Right ventricle myocardium superior (tissue), 1 donor: ENCODE measurements at regions not wholly inside any gene's neighbourhood (a gene's known extent, or its start where the extent isn't known, plus 50 kb on each side); places are given as distances from the start of the nearest gene placed in this dataset.
"Not testable (repeated sequence)": the region's sequence is repeated elsewhere in the genome, so short reads cannot be mapped to it uniquely, and the experiment has no call there.

Experiments
- ATAC-seq: fragments of 200-7000 bp; cut with Tn5 transposase; one replicate; pipeline ENCODE4 v1.9.1; 2020; ENCODE audit warnings: mild to moderate bottlenecking; ENCODE audit not compliant: poor library complexity
- DNase-seq: peaks from one replicate; pipeline ENCODE4 v3.0.0-alpha.2; 2020
- intact Hi-C: fragments of 100-400 bp; cut with DNase I; formaldehyde crosslinking; loops from one replicate; pipeline ENCODE4 v1.11.2; 2022
- donor health status: DM: no; HTN: yes; CAD: no; lungs with severe emphysema.

- DNase-seq, result no peak
- ATAC-seq, result no peak
- intact Hi-C loops, result no loop called here
Observed at GRCh38 chr5:44603496-44604272, 205.1 kb upstream of the MRPS30 start.

GRCh38 chr5:44574678-44575077 lies 185.5 kb upstream of the FGF10 start:
- ATAC-seq, result no peak
- intact Hi-C loops, result no loop called here
- DNase-seq, result no peak

- no peak for ATAC-seq
- intact Hi-C loops, result no loop called here
- no peak for DNase-seq
Observed at GRCh38 chr5:44568519-44568918, 179.3 kb upstream of the FGF10 start.

GRCh38 chr5:44565902-44566301 lies 176.7 kb upstream of the FGF10 start:
- intact Hi-C loops, result no loop called here
- DNase-seq (no peak), ATAC-seq (no peak)

- no peak for DNase-seq
- intact Hi-C loops, result no loop called here
- ATAC-seq, result no peak
Observed at GRCh38 chr5:44565360-44565759, 176.1 kb upstream of the FGF10 start.

GRCh38 chr5:44546286-44546685 lies 157.1 kb upstream of the FGF10 start:
- no peak for DNase-seq
- intact Hi-C loops, result no loop called here

GRCh38 chr5:44543511-44543910 lies 154.3 kb upstream of the FGF10 start:
- no peak for ATAC-seq

More at GRCh38 chr5:44546286-44546685, 157.1 kb upstream of the FGF10 start:
- peak; percentile 29 for ATAC-seq

GRCh38 chr5:44542470-44542869 lies 153.2 kb upstream of the FGF10 start:
- intact Hi-C loops, result no loop called here
- ATAC-seq (no peak), DNase-seq (no peak)

More at GRCh38 chr5:44543511-44543910, 154.3 kb upstream of the FGF10 start:
- no peak for DNase-seq
- intact Hi-C loops, result no loop called here

- DNase-seq, result no peak
- intact Hi-C loops, result loop anchor here (5.0 kb wide), 1 partner anchor 233 kb away; no protein-coding TSS in a partner anchor
- no peak for ATAC-seq
Observed at GRCh38 chr5:44539602-44539919, 150.3 kb upstream of the FGF10 start.

- intact Hi-C loops, result loop anchor here (5.0 kb wide), 1 partner anchor 233 kb away; no protein-coding TSS in a partner anchor
- ATAC-seq, result no peak
- DNase-seq, result no peak
Observed at GRCh38 chr5:44538797-44539601, 149.8 kb upstream of the FGF10 start.

GRCh38 chr5:44536650-44537260 lies 147.5 kb upstream of the FGF10 start:
- intact Hi-C loops, result loop anchor here (5.0 kb wide), 1 partner anchor 236 kb away; no protein-coding TSS in a partner anchor
- no peak for DNase-seq
- ATAC-seq, result no peak

- intact Hi-C loops, result loop anchor here (5.0 kb wide), 1 partner anchor 237 kb away; no protein-coding TSS in a partner anchor
- DNase-seq (no peak), ATAC-seq (no peak)
Observed at GRCh38 chr5:44535621-44536020, 146.4 kb upstream of the FGF10 start.

GRCh38 chr5:44532981-44533380 lies 143.8 kb upstream of the FGF10 start:
- intact Hi-C loops, result no loop called here
- no peak for DNase-seq
- no peak for ATAC-seq

GRCh38 chr5:44531756-44532155 lies 142.5 kb upstream of the FGF10 start:
- intact Hi-C loops, DNase-seq, ATAC-seq: not testable (repeated sequence)

- intact Hi-C loops, DNase-seq, ATAC-seq: not testable (repeated sequence)
Observed at GRCh38 chr5:44530783-44531182, 141.6 kb upstream of the FGF10 start.

- intact Hi-C loops, result no loop called here
- DNase-seq, result no peak
- no peak for ATAC-seq
Observed at GRCh38 chr5:44511596-44511995, 122.4 kb upstream of the FGF10 start.

- DNase-seq (no peak), ATAC-seq (no peak)
- intact Hi-C loops, result no loop called here
Observed at GRCh38 chr5:44506561-44506960, 117.3 kb upstream of the FGF10 start.

- intact Hi-C loops, result no loop called here
- DNase-seq (no peak), ATAC-seq (no peak)
Observed at GRCh38 chr5:44499381-44499780, 110.2 kb upstream of the FGF10 start.

- intact Hi-C loops, result no loop called here
- no peak for ATAC-seq
Observed at GRCh38 chr5:44497606-44498005, 108.4 kb upstream of the FGF10 start.

More at GRCh38 chr5:44497606-44498005, 108.4 kb upstream of the FGF10 start:
- no peak for DNase-seq
